NCI-H524 (cell line): ENCODE measurements at regions not wholly inside any gene's neighbourhood (a gene's known extent, or its start where the extent isn't known, plus 50 kb on each side); places are given as distances from the start of the nearest gene placed in this dataset.
"Not testable (repeated sequence)": the region's sequence is repeated elsewhere in the genome, so short reads cannot be mapped to it uniquely, and the experiment has no call there.

Experiments
- DNase-seq, 2 experiments: peaks; one replicate each; lab custom pipeline; 2025; lab: John Stamatoyannopoulos, UW

DNA sequence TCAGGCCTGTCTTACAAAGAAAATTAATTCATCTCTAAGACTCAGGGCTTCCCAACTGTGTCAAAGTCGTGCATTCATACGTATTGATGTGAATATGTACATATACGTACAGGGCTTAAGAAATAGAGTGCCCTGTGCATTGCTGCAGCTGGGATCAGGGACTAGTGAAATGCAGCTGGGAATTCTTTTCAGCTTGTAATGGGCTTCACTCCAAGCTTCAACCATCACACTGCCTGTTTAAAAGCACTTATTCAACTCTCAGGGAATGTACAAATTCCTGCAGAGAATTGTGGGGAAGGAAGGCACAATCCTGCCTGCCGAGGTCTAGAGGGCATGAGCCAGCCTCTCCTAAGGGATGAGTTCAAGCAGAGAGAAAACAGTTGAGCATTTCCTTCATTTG is 59.6 kb upstream of the MAN2A1 start:
- DNase-seq = no peak

DNA sequence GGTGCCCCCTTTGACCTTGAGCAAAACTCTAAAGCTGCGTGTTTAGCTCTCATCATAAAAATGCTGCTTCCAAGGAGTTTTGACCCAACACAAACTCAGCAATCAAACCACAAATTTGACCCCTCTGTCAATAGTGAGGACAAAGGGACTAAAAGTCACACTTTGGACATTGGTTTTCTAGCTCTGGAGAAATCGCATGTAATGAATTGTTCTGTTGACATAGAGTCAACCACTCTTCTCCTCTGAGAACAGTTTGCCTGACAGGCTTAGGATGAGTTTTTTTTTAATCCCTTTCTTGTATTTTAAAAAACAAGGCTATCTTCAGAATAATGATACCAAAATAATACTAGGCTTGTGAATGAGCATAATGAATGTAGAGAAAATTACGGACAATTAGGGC is 61.1 kb upstream of the MAN2A1 start:
- DNase-seq = no peak

DNA sequence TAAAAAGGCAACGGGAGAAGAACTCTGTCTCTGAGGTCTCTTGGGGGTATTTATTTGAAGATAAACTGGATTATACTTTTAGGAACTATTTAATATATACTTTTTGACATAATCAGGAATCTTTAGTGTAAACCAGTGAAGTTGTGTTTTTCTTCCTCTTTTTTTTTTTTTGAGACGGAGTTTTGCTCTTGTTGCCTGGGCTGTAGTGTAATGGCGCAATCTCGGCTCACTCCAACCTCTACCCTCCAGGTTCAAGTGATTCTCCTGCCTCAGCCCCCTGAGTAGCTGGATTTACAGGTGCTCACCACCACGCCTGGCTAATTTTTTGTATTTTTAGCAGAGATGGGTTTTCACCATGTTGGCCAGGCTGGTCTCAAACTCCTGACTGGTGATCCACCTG is 68.5 kb upstream of the MAN2A1 start:
- DNase-seq = not testable (repeated sequence)

DNA sequence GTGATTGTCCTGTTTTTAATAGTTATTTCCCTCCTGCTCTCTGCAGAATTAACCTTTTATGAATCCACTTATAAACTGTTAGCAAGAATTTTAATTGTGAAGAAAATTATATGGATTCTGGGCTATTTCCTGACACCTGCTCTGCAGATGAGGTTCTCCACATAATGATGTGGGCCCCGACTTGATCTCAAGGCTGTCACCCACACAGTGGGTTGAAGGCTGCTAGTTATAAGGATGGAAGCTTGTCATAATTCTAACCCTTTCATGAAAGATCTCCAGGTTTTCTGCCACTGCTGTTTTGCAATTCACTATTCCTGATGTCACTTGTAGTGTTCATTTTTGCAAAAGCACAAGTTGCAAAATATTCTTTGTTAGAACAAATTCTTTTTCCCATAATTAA is 69.1 kb upstream of the MAN2A1 start:
- DNase-seq = no peak

DNA sequence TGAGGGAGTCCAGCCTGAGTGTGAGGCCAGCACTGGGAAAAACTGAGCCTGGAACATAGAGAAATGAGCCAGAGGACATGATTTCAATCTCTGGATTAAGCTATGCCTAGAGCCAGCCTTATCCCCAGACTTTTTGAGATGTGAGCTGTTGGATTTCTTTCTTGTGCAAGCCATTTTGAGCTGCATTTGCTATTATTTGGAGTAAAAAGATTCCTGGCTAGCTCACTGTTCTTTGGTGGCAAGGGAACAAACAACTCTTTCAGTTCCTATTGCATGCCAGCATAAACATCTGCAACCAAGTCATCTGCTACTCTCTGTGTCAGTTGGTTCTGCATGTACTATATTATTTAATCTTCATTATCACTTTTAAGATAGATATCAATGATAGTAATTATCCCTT is 70.1 kb upstream of the MAN2A1 start:
- no peak for DNase-seq

DNA sequence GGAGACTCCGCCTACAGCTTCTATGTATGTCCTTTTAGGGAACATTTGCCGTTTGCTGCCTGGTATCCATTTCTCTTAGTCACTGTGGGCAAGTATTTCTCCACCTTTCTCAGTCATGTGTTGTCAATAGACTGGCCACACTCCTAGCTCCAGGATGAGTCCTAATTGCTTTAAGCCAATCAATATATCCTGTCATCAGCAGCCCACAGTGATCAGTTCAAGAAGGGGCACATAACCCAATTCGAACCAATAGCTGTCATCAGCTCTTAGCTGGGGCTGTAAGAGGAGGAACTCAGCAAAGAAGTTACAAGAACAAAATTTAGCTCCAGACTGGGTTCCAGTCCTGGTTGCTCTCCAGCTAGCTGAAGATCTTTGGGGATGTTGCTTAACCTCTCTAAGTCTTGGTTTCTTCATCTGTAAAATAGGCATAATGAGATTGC is 70.7 kb upstream of the MAN2A1 start:
- DNase-seq = no peak

DNA sequence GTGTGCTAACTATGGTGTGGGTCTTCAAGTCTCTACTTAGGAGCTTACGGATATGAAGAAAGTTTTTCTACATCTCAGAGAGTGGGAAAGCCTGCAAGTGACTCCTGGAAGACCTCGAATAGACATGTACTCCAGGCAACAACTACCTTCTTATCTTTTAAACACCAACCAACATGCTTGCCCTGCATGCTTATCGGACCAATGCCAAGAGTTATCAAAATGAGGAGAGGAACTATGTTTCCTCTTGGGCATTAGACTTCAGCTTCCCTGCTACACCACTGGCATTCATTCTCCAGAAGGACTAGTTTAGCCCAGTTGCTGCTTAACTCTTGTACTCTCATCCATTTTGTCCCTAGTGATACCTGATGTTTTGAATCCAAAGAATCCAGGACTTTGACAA is 74.7 kb upstream of the MAN2A1 start:
- DNase-seq = no peak

DNA sequence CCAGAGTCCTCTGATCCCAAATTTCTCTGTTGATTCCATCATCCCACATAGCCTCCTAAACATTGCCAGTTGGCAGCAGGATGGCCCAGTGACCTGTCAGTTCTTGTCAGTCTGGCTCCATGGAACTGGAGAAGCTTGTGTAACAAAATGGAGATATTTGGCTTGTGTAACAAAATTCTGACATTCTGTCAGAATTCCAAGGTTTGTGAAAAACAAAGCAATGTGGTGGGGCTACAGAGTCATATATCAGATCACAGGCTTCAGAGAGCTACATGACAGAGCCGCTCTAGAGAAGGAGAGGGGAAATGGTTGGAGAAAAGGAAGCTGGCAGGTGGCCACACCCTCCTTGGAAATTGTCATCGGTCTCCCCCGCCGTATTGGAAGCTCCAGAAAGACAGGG is 75.4 kb upstream of the MAN2A1 start:
- DNase-seq = no peak

DNA sequence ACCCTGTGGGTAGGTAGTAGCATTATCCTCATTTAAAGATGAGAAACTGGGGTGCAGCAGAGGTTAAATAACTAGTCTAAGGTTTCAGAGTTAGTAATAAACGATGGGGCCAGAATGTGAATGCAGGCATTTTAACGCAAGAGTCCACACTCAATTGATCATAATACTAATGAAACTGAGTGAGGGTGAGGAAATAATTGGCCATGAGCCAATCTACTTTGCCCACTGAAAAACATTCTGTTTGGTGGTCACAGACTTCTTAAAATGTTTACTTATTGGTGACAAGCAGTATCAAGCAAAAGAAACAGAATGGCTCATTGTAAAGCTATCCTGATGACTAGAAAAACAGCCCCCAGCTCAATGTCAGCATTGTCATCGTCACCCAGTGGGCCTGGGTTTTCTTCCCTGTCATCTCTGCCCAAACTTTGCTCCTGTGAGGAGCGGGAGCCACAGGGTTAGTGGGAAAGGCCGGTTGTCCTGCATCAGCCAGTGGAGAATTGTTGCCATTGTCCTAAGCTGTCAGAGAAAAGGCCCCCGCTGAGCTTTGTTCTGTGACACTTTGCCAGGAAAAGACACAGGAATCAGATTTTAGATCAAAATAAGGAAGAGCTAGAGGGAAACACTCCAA is 77.3 kb upstream of the MAN2A1 start:
- no peak for DNase-seq

DNA sequence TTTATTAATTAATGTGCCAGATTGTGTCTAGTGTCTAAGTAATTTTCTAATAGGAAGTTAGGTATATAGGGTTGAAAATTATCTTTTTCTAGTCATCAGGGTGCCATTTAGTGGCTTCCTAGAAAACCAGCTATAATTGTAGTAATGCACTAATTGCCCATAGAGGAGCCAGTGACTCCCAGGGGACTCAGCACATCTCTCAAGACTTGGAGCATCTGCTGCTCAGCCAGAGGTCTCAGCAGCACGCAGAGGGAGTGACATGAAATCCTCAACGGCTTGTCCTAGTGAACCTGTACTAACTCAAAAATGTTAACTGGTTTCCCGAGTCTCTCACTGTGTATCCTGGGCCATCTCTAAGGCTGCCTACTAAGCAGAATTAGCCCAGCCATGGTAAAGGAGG is 78.2 kb upstream of the MAN2A1 start:
- DNase-seq = peak; percentile 87 to 95

DNA sequence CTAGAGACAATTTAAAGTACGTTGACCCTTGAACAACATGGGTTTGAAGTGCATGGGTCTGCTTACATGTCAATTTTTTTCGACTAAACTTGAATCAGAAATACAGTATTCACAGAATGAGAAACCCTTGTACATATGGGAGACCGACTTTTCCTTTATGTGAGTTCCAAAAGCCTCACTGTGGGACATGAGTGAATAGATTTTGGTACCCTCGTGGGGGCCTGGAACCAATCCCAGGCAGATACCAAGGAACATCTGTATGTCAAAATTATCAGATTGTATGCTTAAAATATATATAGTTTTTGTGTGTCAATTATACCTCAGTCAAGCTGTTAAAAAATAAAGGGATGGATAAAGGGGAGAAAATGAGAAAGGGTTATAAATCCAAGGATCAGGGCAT is 78.7 kb upstream of the MAN2A1 start:
- DNase-seq = peak in 1 of 2 experiments; percentile 45

DNA sequence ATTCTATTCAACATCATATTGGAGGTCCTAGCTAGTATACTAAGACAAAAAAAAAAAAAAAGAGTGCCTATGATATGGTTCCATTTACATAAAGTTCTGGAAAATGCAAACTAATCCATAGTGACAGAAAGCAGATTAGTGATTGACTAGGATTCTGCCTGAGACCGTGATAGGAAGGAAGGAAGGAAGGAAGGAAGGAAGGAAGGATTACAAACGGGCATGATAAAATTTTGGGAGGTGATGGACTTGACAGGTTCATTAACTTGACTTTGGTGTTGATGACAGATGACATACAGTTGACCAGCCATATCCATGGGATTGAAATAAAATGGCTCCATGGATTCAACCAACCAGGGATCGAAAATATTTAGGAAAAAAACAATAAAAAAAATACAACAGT is 79.1 kb upstream of the MAN2A1 start:
- no peak for DNase-seq

DNA sequence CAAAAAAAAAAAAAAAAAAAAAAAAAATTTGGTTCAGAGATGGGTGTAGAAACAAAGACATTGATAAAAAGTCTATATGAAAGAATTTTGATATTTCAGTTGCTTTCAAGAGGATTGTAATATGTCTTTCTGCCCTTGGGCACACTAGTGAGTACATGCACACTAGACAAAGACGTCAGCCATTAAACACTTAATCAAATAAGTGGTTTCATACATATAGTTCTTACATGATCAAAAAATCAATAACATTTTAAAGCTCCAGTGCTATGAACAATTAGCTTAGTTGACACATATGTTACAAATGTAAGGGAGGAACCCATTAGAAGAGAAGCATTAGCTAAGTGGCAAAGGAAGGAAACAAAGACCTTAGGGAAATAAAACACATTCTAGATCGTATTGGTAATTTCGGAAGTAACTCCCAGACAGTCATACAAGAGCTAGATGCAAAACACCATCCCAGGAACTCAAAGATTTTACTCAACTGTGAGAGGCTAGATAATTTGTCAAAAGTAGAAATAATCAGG is 84.5 kb upstream of the MAN2A1 start:
- no peak for DNase-seq

DNA sequence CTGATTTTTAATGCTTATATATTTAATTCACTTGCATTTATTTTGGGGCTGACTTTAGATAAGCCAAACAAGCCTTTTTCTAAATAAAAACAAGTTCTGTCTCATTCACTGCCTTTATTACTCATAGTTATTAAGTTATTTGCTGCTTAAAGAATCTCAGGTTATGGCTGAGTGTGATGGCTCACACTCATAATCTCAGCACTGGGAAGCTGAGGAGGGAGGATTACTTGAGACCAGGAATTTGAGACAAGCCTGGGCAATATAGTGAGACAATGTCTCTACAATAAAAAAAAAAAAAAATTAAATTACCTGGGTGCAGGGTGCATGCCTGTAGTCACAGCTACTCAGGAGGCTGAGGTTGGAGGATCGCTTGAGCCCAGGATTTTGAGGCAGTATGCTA is 85.0 kb upstream of the MAN2A1 start:
- DNase-seq = no peak

DNA sequence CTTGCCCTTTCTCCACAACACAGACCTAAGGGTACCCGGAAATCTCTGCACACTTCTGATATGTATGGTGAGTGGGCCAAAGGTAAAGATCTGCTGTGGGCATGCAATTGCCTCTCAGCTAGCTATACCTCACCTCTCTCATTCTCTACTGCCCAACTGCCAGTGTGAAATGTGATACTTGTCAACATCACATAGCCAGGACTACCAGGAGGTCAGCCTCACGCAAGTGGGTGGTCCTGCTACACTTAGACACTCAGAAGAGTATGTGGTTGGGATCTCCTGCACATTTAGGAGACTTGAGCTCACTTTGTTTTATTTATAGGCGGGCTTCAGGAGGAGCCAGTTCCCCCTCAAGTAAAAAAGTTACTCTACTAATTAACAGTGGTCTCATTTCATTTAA is 88.0 kb upstream of the MAN2A1 start:
- no peak for DNase-seq

DNA sequence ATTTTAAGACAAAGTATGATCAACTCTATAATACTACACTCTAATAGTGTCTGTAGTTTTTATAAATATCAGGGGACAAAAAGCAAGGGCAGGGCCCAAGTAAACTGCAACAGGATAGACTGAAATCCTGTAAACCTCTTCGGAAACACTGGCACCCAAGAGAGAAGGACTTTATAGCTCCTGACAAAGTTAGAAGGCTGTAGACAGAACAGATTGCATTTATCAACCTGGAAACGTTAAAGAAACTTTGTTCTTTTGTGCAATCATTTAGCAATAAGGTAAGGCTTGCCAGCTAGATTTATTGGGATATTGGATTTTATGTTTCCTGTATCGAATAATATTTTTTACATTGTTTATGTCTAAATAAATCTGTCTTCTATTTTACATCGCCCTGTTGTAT is 91.8 kb upstream of the MAN2A1 start:
- DNase-seq = peak in 1 of 2 experiments; percentile 12

DNA sequence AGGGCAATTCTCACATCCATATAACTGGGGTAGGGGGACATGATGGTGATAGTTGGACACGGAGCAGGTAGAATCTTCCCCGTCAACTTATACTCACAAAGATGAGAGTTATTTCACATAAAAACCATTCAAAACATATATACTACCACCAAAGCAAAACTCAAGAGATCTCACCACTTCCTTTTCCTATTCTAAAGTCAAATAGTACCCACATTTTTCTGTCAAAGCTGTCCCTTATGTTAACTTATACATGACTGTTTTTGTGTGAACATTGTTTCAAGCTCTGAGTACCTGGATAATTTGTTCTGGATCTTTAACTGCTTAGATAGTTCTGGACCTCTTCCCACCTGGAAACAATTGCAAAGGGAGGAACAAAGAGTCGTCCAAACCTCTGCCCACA is 95.5 kb upstream of the MAN2A1 start:
- DNase-seq = no peak

DNA sequence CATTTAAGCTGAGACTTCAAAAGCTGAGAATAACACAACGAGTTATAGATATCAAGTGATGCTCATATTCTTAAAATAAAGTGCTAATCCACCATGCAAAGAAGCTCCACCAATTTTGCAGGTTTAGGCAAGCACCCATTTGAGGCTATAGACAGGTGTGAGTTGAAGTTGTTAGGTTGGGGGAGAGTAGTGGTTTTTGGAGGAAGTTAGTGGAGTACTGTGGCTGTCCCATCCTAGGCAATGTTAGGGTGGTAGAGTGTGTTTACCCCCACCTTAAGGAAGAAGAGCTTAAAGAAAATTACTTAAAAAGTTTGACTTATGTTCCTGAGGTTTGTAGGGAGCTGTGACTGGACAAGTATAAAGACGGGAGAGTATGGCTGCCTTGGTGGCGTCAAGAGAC is 98.9 kb upstream of the MAN2A1 start:
- DNase-seq = no peak

DNA sequence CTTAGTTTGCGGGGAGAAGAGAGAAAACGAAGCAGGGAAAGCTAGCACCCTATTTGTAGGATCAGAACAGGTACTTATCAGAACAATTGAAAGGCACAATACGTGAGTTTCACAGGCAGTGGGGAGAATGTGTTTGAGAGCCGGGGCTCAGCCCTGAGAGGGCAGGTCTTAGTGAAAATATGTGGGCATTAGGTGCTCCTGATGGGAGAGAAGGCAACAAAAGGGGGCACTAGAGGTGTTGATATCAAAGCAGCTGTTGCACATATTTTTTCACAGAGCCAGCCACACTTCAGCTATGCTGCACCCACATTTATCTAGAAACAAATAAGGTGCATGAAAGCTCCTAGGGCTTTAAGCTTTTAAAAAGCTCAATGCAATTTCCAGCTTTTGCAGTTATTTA is 99.7 kb upstream of the MAN2A1 start:
- peak; percentile 17 to 49 for DNase-seq

DNA sequence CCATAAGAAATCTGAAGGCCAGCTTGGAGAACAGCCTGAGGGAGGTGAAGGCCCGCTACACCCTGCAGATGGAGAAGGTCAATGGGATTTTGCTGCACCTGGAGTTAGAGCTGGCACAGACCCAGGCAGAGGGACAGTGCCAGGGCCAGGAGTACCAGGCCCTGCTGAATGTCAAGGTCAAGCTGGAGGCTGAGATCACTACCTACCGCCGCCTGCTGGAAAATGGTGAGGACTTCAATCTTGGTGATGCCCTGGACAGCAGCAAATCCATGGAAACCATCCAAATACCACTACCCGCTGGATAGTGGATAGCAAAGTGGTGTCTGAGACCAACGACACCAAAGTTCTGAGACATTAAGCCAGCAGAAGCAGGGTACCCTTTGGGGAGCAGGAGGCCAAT is 100.5 kb upstream of the MAN2A1 start:
- no peak for DNase-seq

DNA sequence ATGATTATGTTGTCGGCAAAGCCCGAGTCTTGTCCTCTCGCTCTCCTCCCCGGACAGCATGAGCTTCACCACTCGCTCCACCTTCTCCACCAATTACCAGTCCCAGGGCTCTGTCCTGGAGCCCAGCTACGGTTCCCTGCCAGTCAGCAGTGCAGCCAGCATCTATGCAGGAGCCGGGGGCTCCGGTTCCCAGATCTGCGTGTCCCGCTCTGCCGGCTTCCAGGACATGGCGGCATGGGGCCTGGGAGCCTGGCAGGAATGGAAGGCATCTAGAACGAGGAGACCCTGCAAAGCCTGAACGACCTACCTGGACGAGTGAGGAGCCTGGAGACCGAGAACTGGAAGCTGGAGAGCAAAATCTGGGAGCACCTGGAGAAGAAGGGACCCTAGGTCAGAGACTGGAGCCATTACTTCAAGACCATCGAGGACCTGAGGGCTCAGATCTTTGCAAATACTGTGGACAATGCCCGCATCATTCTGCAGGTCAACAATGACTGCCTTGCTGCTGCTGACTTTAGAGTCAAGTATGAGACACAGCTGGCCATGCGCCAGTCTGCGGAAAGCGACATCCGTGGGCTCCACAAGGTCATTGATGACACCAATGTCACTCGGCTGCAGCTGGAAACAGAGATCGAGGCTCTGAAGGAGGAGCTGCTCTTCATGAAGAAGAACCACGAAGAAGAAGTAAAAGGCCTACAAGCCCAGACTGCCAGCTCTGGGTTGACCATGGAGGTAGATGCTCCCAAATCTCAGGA is 101.3 kb upstream of the MAN2A1 start:
- no peak for DNase-seq

DNA sequence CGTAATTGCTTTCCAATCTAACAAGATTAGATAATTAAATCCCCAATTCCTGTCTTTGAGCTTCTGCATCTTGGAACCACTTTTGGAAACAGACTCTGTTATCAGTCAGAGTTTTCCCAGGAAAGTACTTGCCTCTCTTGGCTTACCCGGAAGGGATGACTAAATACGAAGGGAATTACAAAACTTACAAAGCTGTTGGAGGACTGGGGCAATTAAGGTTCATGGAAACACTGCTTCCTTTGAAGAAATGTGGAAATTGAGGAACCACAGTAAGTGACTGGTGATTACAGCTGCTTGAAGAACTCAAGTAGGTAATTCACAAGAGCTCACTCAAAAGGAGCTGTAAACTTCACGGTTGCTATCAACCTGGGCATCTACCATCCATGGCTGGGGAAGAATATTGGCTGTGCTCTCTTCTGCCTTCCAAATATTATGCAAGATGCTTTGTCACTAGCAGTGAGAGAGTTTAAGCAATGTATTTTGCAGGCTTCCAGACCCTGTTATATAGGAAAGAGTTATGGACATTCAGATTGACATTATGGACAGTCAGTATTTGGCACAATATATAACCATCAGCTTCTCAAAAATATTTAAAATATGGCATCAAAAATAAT is 104.6 kb upstream of the MAN2A1 start:
- no peak for DNase-seq

DNA sequence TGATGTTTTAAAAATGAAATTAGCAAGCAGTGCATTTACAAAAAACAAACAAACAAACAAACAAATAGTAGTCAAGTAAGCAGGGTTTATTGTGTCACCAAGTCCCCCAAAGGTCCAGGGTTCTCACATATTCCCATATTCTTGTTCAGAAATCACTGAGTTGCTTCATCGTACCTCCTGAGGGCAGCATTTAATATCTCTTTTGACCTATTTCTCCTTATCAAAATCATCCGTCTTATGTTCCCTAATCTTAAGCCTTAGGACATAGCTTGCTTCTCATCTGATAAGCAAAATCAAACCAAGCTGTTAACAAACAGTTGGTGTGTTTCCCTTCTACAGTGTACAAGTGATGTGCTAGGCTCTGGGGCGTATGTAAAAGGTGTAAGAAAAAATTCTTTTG is 109.5 kb upstream of the MAN2A1 start:
- DNase-seq = peak in 1 of 2 experiments; percentile 26
